ENCODE measurements at regions not wholly inside any gene's neighbourhood (a gene's known extent, or its start where the extent isn't known, plus 50 kb on each side); places are given as distances from the start of the nearest gene placed in this dataset.

DNA sequence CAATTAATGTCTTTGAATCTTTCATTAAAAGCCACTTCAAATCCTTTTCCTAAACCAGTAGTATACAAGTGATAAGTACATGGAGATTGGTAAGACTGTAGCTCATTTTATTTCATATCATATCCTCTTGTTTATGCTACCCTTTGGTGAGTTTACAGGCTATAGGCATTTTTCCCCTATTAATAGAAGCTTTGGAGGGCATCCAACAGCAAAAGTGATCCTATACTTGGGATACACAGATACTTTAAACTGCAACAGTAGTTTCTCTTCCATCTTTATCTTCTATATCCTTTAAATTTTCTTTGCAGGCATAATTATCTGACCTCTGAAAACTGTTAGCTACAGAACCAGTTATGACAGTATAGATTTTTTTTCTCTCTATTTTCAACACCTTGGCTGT is 114.5 kb upstream of the SPON1 start:
- H3K4me3 ChIP-seq, result no peak overlapping the region
- no peak for ATAC-seq (replicated peaks in 6 of 8)
- peaks cover 0 to 12% of the 10 kb centered on the region in 2 donors for H3K4me1 ChIP-seq (replicated peaks in 1 of 2)
- H3K27ac ChIP-seq, result no peak overlapping the region
- in situ Hi-C loops (cut with MboI; ENCODE audit: low pct_unique_long_range_greater_than_20kb in 2 of 9, low sequenced_read_pairs in 9 of 9, unreplicated experiment in 9 of 9), result no loop called here

DNA sequence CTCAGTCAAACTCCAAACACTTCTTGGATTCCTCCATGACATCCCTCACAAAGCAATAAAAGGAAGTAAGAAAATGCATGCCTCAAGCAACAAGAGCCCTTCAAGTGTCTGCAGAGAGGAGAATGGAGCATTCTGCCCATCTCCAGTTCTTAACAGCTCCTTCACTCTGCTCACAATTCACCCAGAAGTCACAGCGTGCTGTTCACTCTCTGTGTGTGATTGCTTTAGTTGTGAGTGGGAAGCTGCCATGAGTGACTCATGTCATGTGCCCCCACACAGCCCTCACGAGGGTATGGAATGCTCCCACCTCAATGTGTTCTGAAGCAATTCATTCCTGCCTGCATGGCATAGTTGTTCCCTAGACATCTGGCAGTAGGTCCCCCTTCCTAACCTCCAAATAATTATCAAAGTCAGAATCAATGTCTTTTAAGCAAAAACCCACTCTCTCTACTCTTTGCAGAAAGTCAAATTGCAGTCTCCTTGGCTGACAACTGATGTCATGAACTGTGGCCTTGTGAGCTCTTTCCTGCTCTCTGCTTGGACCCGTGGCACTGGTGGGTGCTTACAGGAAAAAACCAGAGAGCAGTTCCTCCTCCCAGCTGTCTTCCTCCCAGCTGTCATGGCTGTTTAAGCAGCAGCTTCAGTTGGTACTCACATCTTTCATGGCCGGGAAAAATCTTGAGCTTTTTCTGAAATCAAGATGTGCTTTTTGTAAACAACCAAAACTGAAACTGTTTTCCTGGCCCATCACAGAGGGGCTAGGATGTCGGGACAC is 112.1 kb upstream of the SPON1 start:
- Histone ChIP-seq H3K27ac (no peak overlapping the region), H3K4me3 (no peak overlapping the region), H3K4me1 (replicated peaks in 1 of 2) (peaks cover 0 to 12% of the 10 kb centered on the region in 2 donors)
- ATAC-seq (replicated peaks in 6 of 8), result peak in 5 of 8 experiments; percentile 75 to 87 (median 78)
- 3 to 90% (median 73%) methylated on average over 1 to 5 of the region's 5 CpGs; no CpG with 5 or more reads in 2 of the 10 experiments for WGBS, 10 experiments
- in situ Hi-C loops (cut with MboI; ENCODE audit: low pct_unique_long_range_greater_than_20kb in 2 of 9, low sequenced_read_pairs in 9 of 9, unreplicated experiment in 9 of 9), result no loop called here

DNA sequence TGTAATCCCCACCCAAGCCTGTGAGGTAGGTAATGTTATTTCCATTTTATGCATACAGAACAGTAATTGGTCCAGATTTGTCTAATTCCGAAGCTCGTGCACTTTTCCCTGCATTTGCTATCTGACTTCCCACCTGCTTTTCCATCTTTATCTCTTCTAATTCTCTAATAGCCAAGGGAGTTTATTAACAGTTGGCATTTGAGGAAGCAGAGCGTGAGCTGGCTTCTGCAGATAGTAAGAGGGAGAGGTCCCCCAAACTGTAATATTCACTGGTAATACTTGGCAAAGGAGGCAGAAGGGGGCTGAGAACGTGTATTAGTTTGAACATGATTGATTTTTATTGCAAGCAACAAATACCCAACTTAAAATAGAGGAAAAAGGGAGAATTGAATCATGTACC is 110.8 kb upstream of the SPON1 start:
- H3K27ac ChIP-seq, result no peak overlapping the region
- peaks cover 0 to 15% of the 10 kb centered on the region in 2 donors for H3K4me1 ChIP-seq (replicated peaks in 1 of 2)
- no peak for ATAC-seq (replicated peaks in 6 of 8)
- H3K4me3 ChIP-seq, result no peak overlapping the region
- WGBS, 10 experiments, result 14 to 100% (median 53%) methylated on average over 1 to 4 of the region's 4 CpGs; no CpG with 5 or more reads in 1 of the 10 experiments
- in situ Hi-C loops (cut with MboI; ENCODE audit: low pct_unique_long_range_greater_than_20kb in 2 of 9, low sequenced_read_pairs in 9 of 9, unreplicated experiment in 9 of 9), result no loop called here

DNA sequence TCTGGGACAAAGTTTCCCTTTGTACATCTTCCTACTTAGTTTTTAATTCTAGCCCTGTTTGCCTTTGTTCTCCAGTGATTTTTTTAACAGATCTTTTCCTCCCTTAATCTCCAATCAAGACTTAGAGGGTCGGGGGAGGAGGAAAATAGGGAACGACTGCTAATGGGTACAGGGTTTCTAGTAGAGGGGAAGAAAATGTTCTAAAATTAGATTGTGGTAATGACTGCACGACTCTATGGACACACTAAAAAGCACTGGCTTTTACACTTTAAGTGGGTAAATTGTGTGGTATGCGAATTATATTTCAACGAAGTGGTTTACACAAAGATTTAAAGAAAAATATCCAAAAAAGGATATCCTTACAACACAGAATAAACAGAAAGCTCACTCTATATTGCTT is 110.0 kb upstream of the SPON1 start:
- ATAC-seq (replicated peaks in 6 of 8), result no peak
- H3K4me1 ChIP-seq (replicated peaks in 1 of 2), result peaks cover 0 to 22% of the 10 kb centered on the region in 2 donors
- in situ Hi-C loops (cut with MboI; ENCODE audit: low pct_unique_long_range_greater_than_20kb in 2 of 9, low sequenced_read_pairs in 9 of 9, unreplicated experiment in 9 of 9), result no loop called here
- H3K4me3 ChIP-seq, result no peak overlapping the region
- H3K27ac ChIP-seq, result no peak overlapping the region
- 29 to 100% (median 71%) methylated on average over 1 to 5 of the region's 5 CpGs for WGBS, 10 experiments

DNA sequence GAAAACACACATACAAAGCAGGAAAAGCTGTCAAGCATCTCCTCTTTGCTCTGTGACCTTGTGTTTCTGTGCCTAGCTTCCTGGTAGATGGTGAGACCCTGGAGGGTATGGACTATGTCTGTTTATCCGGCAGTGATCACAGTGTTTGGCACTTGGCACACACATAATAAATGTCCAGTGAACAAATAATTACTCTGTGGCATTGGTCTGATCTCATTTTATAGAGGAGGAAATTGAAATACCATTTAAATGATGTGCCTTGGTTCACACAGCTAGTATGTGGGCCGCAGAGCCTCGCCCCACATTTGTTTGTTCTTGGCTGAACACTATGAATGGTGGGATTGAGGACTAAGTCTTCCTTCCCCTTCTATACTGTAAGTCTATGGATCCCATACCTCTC is 104.7 kb upstream of the SPON1 start:
- peaks cover 0 to 20% of the 10 kb centered on the region in 2 donors for H3K4me1 ChIP-seq (replicated peaks in 1 of 2)
- WGBS, 10 experiments, result 87 to 100% (median 96%) methylated on average over 1 to 3 of the region's 3 CpGs; no CpG with 5 or more reads in 6 of the 10 experiments
- H3K27ac ChIP-seq, result no peak overlapping the region
- H3K4me3 ChIP-seq, result no peak overlapping the region
- in situ Hi-C loops (cut with MboI; ENCODE audit: low pct_unique_long_range_greater_than_20kb in 2 of 9, low sequenced_read_pairs in 9 of 9, unreplicated experiment in 9 of 9), result no loop called here
- ATAC-seq (replicated peaks in 6 of 8), result no peak

DNA sequence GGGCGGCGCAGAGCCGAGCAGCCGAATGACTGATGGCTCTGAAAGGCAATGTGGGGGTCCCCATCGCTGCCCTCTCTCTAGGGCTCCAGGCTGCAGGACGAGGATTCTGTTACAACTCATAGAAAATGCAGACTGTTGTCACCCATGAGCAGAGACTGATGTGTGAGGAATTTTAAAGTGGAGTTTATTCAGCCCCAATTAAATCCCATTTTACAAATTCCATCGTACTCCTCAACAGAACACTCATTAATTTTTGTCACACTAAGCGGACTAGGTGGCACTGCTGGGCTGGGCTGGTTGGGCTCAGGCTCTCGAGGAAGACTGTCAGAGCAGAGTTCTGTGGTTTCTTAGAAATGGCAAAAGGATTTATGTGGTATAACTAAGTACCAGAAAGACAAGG is 102.6 kb upstream of the SPON1 start:
- Histone ChIP-seq H3K4me3 (no peak overlapping the region), H3K4me1 (replicated peaks in 1 of 2) (peaks cover 0 to 36% of the 10 kb centered on the region in 2 donors), H3K27ac (no peak overlapping the region)
- WGBS, 10 experiments, result 6 to 79% (median 40%) methylated on average over 1 to 7 of the region's 9 CpGs; no CpG with 5 or more reads in 2 of the 10 experiments
- ATAC-seq (replicated peaks in 6 of 8), result peak in 3 of 8 experiments; percentile 35 to 83 (median 36)
- in situ Hi-C loops (cut with MboI; ENCODE audit: low pct_unique_long_range_greater_than_20kb in 2 of 9, low sequenced_read_pairs in 9 of 9, unreplicated experiment in 9 of 9), result no loop called here

DNA sequence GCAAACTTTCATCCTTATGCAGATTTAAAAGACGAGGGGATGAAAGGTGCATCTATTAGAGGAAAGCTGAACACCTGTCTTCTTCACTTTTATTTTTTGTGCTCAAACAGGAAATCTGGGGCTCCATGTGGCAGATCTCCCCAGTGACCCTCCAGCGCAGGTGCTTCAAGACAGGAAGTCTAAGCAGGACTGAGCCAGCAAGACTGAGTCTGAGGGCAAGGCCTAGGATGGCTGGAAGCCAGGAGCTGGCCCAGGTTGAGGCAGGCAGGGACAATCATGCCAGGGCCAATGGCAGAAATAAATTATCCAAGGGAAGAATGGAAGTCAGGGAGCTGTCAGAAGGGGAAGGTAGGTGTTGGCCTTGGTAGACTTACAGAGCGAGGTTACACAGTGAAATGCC is 101.1 kb upstream of the SPON1 start:
- in situ Hi-C loops (cut with MboI; ENCODE audit: low pct_unique_long_range_greater_than_20kb in 2 of 9, low sequenced_read_pairs in 9 of 9, unreplicated experiment in 9 of 9), result no loop called here
- Histone ChIP-seq H3K4me1 (replicated peaks in 1 of 2) (peaks cover 0 to 39% of the 10 kb centered on the region in 2 donors), H3K27ac (no peak overlapping the region), H3K4me3 (no peak overlapping the region)
- 0 to 100% (median 60%) methylated on average over 1 to 3 of the region's 3 CpGs; no CpG with 5 or more reads in 3 of the 10 experiments for WGBS, 10 experiments
- ATAC-seq (replicated peaks in 6 of 8), result no peak

DNA sequence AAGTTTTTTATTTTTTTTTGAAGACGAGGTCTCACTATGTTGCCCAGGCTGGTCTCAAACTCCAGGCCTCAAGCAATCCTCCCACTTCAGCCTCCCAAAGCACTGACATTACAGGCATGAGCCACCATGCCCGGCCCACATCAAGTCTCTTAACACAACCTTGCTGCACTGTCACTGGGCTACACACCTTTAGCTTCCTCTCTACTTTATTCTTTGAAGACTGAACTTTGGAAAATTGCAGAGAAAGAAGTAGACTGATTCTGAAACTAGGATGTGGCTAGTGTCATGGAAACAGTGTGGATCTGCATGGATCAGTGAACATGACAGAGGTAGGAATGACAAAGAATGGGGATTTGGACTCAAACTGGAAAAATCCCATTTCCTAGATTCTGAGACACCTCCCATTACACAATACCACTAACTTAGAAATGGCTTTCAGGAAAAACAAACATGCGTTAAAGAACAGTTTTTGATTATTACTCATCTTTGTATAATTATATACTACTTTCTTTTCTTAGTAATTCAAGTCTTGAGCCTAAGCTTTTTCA is 99.6 kb upstream of the SPON1 start:
- in situ Hi-C loops (cut with MboI; ENCODE audit: low pct_unique_long_range_greater_than_20kb in 2 of 9, low sequenced_read_pairs in 9 of 9, unreplicated experiment in 9 of 9), result no loop called here

DNA sequence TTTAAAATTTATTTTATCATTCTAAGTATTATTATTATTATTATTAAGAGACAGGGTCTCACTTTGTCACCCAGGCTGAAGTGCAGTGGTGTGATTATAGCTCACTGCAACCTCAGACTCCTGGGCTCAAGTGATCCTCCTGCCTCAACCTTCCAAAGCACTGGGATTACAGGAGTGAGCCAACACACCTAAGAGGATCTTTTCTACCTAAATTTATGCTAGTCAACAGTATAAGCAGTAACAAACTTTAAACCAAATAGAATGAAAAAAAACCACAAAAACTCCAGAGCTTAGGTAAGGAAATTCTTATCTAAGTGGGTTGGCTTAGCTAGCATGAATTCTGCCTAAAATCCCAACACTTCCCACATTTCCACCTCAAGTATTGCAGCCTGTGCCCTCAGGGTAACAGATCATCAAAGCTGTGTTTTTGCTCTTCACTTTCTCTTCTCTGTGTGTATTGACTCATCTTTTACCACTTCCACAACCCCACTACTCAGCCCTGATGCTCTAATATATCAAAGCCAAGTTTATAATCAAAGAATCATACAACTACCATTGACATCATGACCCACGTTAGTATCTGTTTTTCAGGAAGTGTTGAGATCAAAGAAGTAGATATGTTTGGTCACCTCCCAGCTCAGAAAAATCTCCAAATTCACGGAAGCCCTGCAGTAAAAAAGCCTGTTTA is 93.7 kb upstream of the SPON1 start:
- no peak overlapping the region for H3K27ac ChIP-seq
- in situ Hi-C loops (cut with MboI; ENCODE audit: low pct_unique_long_range_greater_than_20kb in 2 of 9, low sequenced_read_pairs in 9 of 9, unreplicated experiment in 9 of 9), result no loop called here
- peak in 2 of 8 experiments; percentile 49 to 61 for ATAC-seq (replicated peaks in 6 of 8)
- no peak overlapping the region for H3K4me3 ChIP-seq
- 0 to 86% (median 39%) methylated on average over 1 to 2 of the region's 2 CpGs; no CpG with 5 or more reads in 2 of the 10 experiments for WGBS, 10 experiments
- H3K4me1 ChIP-seq (replicated peaks in 1 of 2), result peaks cover 18 to 38% of the 10 kb centered on the region in 2 donors

More for the DNA sequence above, 99.6 kb upstream of the SPON1 start:
- no peak overlapping the region for H3K4me3 ChIP-seq
- ATAC-seq (replicated peaks in 6 of 8), result no peak
- 0 to 100% (median 68%) methylated on average over 1 to 2 of the region's 3 CpGs; no CpG with 5 or more reads in 2 of the 10 experiments for WGBS, 10 experiments
- no peak overlapping the region for H3K27ac ChIP-seq
- peaks cover 0 to 28% of the 10 kb centered on the region in 2 donors for H3K4me1 ChIP-seq (replicated peaks in 1 of 2)

DNA sequence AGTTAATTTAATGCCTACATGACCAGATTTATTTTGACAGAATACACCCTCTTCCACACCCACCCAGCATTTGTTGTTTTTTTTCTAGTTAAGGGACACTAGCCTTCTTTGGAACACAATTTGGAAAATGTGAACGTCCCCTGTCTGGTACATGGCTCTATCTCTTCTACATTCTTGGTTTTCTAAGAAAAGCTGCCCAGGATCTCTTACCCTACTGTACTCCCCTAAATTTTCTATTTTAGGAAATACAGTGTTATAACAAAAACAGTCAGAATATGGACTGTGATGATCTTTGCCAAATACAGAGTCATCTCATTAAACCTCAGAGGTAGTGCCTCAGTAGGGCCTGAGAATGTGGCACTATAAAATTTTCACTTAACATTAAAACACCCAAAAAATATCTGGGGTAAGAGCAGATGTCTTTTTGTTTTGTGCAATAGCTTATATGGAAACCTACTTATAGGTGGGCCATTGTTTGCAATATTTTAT is 93.1 kb upstream of the SPON1 start:
- H3K4me1 ChIP-seq (replicated peaks in 1 of 2), result peaks cover 18 to 41% of the 10 kb centered on the region in 2 donors
- no peak overlapping the region for H3K4me3 ChIP-seq
- 0 to 100% (median 46%) methylated on average over 1 of the region's 1 CpG; no CpG with 5 or more reads in 2 of the 10 experiments for WGBS, 10 experiments
- in situ Hi-C loops (cut with MboI; ENCODE audit: low pct_unique_long_range_greater_than_20kb in 2 of 9, low sequenced_read_pairs in 9 of 9, unreplicated experiment in 9 of 9), result no loop called here
- no peak overlapping the region for H3K27ac ChIP-seq
- ATAC-seq (replicated peaks in 6 of 8), result peak in 1 of 8 experiments; percentile 39

DNA sequence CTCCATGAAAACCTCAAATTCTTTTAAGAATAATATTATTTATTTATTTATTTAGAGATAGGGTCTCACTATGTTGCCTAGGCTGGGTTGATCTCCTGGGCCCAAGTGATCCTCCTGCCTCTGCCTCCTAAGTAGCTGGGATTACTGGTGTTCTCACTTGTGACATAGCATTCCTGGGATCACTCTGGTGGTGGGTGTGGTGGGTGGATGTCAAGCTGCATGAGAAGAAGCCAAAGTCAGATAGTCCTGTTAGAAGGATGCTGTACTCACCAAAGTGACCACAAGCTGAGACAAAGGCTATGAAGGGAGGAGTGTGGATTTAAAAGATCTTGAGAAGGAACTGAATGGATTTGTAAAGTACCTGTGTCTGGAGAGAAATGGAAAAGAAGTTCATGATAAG is 87.9 kb upstream of the SPON1 start:
- in situ Hi-C loops (cut with MboI; ENCODE audit: low pct_unique_long_range_greater_than_20kb in 2 of 9, low sequenced_read_pairs in 9 of 9, unreplicated experiment in 9 of 9), result no loop called here
- ATAC-seq (replicated peaks in 6 of 8), result peak in 1 of 8 experiments; percentile 66
- no peak overlapping the region for H3K27ac ChIP-seq
- H3K4me1 ChIP-seq (replicated peaks in 1 of 2), result peaks cover 26 to 44% of the 10 kb centered on the region in 2 donors
- no peak overlapping the region for H3K4me3 ChIP-seq

DNA sequence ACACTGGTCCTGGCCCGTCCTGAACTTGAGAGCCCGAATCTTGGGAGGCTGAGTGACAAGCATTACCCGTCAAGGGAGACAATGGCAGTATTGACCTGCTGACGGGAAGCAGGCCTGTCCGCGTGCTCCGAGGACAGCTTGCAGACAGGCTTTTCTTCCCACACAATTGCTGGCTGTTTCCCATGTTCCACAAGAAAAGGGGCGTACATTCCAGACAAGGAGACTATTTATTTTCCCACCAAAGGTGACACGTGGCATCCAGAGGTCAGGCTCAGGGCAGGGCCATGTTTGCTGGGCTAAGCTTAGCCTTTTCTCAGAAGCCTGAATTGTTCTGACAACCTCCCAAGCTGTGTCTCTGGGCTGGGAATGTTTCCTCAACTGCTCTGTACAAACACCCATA is 86.9 kb upstream of the SPON1 start:
- WGBS, 10 experiments, result 15 to 40% (median 27%) methylated on average over 2 to 7 of the region's 9 CpGs; no CpG with 5 or more reads in 3 of the 10 experiments
- peak in 1 of 8 experiments; percentile 24 for ATAC-seq (replicated peaks in 6 of 8)

DNA sequence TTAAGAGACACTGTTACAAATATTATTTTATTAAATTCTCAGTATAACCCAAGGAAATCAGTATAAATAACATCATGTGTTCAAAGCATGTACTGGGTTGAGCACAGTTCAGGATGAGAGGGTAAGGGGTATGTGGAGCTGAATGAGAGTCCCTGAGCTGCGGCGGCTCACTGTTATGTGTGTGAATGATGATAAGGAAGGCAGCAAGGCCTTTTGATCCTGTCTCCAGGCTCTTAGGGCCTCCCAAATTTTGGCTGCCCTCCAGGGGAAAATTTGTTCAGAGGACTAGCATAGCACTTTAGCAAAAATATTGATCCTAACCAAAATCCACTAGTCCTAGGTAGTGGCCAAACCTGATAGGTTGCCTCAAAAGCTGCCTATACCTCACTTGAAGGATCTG is 86.1 kb upstream of the SPON1 start:
- 69 to 90% (median 74%) methylated on average over 2 of the region's 2 CpGs; no CpG with 5 or more reads in 4 of the 10 experiments for WGBS, 10 experiments
- H3K27ac ChIP-seq, result no peak overlapping the region
- H3K4me1 ChIP-seq (replicated peaks in 1 of 2), result peaks cover 37 to 51% of the 10 kb centered on the region in 2 donors
- ATAC-seq (replicated peaks in 6 of 8), result no peak
- no peak overlapping the region for H3K4me3 ChIP-seq
- in situ Hi-C loops (cut with MboI; ENCODE audit: low pct_unique_long_range_greater_than_20kb in 2 of 9, low sequenced_read_pairs in 9 of 9, unreplicated experiment in 9 of 9), result no loop called here

More for the DNA sequence above, 86.9 kb upstream of the SPON1 start:
- in situ Hi-C loops (cut with MboI; ENCODE audit: low pct_unique_long_range_greater_than_20kb in 2 of 9, low sequenced_read_pairs in 9 of 9, unreplicated experiment in 9 of 9), result no loop called here
- Histone ChIP-seq H3K4me1 (replicated peaks in 1 of 2) (peaks cover 30 to 48% of the 10 kb centered on the region in 2 donors), H3K4me3 (no peak overlapping the region), H3K27ac (peak overlapping the region in 1 of 2 donors; percentile 43)

Measured in motor neuron (in vitro differentiated cells).